ENCODE measurements at regions not wholly inside any gene's neighbourhood (a gene's known extent, or its start where the extent isn't known, plus 50 kb on each side); places are given as distances from the start of the nearest gene placed in this dataset.

GRCh38 chr2:15803543-15804245 is 136.7 kb upstream of the MYCN start (continued):
- TF ChIP-seq NRF1 (IDR thresholded peaks at IDR 0.05; ENCODE audit: low read depth, low read length) (no peak), EGR1 (IDR thresholded peaks at IDR 0.05; ENCODE audit: borderline replicate concordance, low read depth, low read length) (no peak), JUND (IDR thresholded peaks at IDR 0.05; ENCODE audit: low read length) (no peak), SP2 (IDR thresholded peaks at IDR 0.05; ENCODE audit: low read length) (no peak), CREB1 (IDR thresholded peaks at IDR 0.05) (no peak), SUZ12 (IDR thresholded peaks at IDR 0.05; ENCODE audit: low read length) (no peak), CHD2 (IDR thresholded peaks at IDR 0.05; ENCODE audit: low read length) (no peak), HDAC6 (IDR thresholded peaks at IDR 0.05; ENCODE audit: low read depth, low read length) (no peak)
